NB4 (cell line): ENCODE measurements at regions not wholly inside any gene's neighbourhood (a gene's known extent, or its start where the extent isn't known, plus 50 kb on each side); places are given as distances from the start of the nearest gene placed in this dataset.

Source experiments
- DNase-seq: peaks from one replicate; pipeline ENCODE4 v3.0.0; 2010; ENCODE audit warnings: low read depth
- H3K4me3 ChIP-seq: one replicate; pipeline ENCODE4 v1.5.1; 2011; ENCODE audit warnings: mild to moderate bottlenecking, low read depth, low read length, moderate library complexity
- CTCF ChIP-seq: IDR thresholded peaks from one replicate; pipeline ENCODE4 v1.5.1; 2012; ENCODE audit warnings: low read depth, low read length
- MAX ChIP-seq: IDR thresholded peaks from 2 replicates; pipeline ENCODE4 v1.6.1; 2011; ENCODE audit warnings: low read depth, low read length
- MYC ChIP-seq: IDR thresholded peaks from 2 replicates; pipeline ENCODE4 v1.6.1; 2011; ENCODE audit warnings: low read depth, low read length
- POLR2A ChIP-seq: IDR thresholded peaks from 2 replicates; pipeline ENCODE4 v1.6.1; 2011; ENCODE audit warnings: mild to moderate bottlenecking; ENCODE audit not compliant: insufficient read length; ENCODE audit errors: extremely low read depth

GRCh38 chr2:18297534-18298058 is 262.9 kb downstream of the RDH14 start:
- H3K4me3 ChIP-seq, result no peak overlapping the region
- DNase-seq, result no peak
- TF ChIP-seq POLR2A (no peak), MYC (no peak), CTCF (no peak), MAX (no peak)

GRCh38 chr2:18290386-18290785 is 270.1 kb downstream of the RDH14 start:
- no peak for DNase-seq
- TF ChIP-seq MAX (no peak), CTCF (no peak), MYC (no peak), POLR2A (no peak)
- H3K4me3 ChIP-seq, result no peak overlapping the region

- TF ChIP-seq MYC (no peak), MAX (no peak), CTCF (no peak), POLR2A (no peak)
- no peak for DNase-seq
These were observed 273.6 kb downstream of the RDH14 start for GRCh38 chr2:18286897-18287296.

GRCh38 chr2:18284331-18284730 is 276.1 kb downstream of the RDH14 start:
- DNase-seq, result no peak
- H3K4me3 ChIP-seq, result no peak overlapping the region
- TF ChIP-seq MYC (no peak), MAX (no peak), POLR2A (no peak), CTCF (no peak)

More at GRCh38 chr2:18286897-18287296, 273.6 kb downstream of the RDH14 start:
- no peak overlapping the region for H3K4me3 ChIP-seq

- DNase-seq, result no peak
- no peak for TF ChIP-seq CTCF
- no peak for TF ChIP-seq MAX
- TF ChIP-seq POLR2A, result no peak
- TF ChIP-seq MYC, result no peak
- no peak overlapping the region for H3K4me3 ChIP-seq
These were observed 278.4 kb downstream of the RDH14 start for GRCh38 chr2:18282026-18282425.

GRCh38 chr2:18276583-18277075 is 283.8 kb downstream of the RDH14 start:
- TF ChIP-seq MAX, result no peak
- TF ChIP-seq POLR2A, result no peak
- TF ChIP-seq CTCF, result no peak
- no peak for TF ChIP-seq MYC
- H3K4me3 ChIP-seq, result no peak overlapping the region

More at GRCh38 chr2:18276583-18277075, 283.8 kb downstream of the RDH14 start:
- DNase-seq, result no peak
